Prostate gland (tissue), 2 donors: ENCODE measurements at regions not wholly inside any gene's neighbourhood (a gene's known extent, or its start where the extent isn't known, plus 50 kb on each side); places are given as distances from the start of the nearest gene placed in this dataset.

Experiments
- POLR2A ChIP-seq: fragments of 450-650 bp; IDR thresholded peaks from one replicate; pipeline ENCODE4 v1.6.1; 2016; ENCODE audit warnings: antibody characterized with exemption, mild to moderate bottlenecking
- POLR2AphosphoS5 ChIP-seq: sonication (generic); formaldehyde crosslinking; IDR thresholded peaks from one replicate; pipeline ENCODE4 v1.6.1; 2017; ENCODE audit warnings: antibody characterized with exemption
- TF ChIP-seq, protein P1 (sequence below), 4 experiments: fragments of 200-600 bp in 2 of 4; fragments of 450-650 bp in 2 of 4; sonication (generic) in 2 of 4; IDR thresholded peaks; 1 replicate in 3 of 4; 2 replicates in 1 of 4; pipeline ENCODE4 v1.5.1; 2016 to 2019; ENCODE audit warnings: antibody characterized with exemption in 4 of 4, mild to moderate bottlenecking in 2 of 4, moderate library complexity in 2 of 4

DNA sequence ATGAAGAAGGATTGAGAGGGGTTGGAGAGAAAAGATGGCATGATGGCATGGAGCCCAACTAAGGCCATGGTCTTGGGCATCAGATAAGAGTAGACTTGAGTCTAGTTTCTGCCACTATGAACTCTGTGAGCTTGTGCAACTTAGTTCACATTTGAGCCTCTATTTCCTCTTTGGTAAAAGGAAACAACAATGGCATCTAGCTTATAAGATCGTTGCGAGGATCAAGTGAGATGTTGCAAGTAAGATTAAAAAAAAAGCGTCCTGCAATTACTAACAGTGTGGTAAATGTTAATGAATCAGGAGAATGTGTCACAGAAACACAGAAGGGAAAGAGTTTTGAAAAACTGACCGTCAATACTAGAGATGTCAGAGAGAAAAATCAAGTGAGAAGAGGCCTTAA is 202.9 kb upstream of the FGGY start:
- TF ChIP-seq, protein P1, sequence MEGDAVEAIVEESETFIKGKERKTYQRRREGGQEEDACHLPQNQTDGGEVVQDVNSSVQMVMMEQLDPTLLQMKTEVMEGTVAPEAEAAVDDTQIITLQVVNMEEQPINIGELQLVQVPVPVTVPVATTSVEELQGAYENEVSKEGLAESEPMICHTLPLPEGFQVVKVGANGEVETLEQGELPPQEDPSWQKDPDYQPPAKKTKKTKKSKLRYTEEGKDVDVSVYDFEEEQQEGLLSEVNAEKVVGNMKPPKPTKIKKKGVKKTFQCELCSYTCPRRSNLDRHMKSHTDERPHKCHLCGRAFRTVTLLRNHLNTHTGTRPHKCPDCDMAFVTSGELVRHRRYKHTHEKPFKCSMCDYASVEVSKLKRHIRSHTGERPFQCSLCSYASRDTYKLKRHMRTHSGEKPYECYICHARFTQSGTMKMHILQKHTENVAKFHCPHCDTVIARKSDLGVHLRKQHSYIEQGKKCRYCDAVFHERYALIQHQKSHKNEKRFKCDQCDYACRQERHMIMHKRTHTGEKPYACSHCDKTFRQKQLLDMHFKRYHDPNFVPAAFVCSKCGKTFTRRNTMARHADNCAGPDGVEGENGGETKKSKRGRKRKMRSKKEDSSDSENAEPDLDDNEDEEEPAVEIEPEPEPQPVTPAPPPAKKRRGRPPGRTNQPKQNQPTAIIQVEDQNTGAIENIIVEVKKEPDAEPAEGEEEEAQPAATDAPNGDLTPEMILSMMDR (IDR thresholded peaks at IDR 0.05), result no peak
- TF ChIP-seq POLR2AphosphoS5 (no peak), POLR2A (no peak)
